PFSK-1 (cell line): ENCODE measurements at regions not wholly inside any gene's neighbourhood (a gene's known extent, or its start where the extent isn't known, plus 50 kb on each side); places are given as distances from the start of the nearest gene placed in this dataset.

Experiments
- POLR2AphosphoS5 ChIP-seq: IDR thresholded peaks from 2 replicates; pipeline ENCODE4 v1.6.1; 2012; ENCODE audit warnings: low read depth, mild to moderate bottlenecking, control low read depth, low read length, moderate library complexity
- SIN3A ChIP-seq: IDR thresholded peaks from 2 replicates; pipeline ENCODE4 v1.6.1; 2012; ENCODE audit warnings: mild to moderate bottlenecking, low read length, moderate library complexity, borderline replicate concordance; ENCODE audit not compliant: insufficient read depth

DNA sequence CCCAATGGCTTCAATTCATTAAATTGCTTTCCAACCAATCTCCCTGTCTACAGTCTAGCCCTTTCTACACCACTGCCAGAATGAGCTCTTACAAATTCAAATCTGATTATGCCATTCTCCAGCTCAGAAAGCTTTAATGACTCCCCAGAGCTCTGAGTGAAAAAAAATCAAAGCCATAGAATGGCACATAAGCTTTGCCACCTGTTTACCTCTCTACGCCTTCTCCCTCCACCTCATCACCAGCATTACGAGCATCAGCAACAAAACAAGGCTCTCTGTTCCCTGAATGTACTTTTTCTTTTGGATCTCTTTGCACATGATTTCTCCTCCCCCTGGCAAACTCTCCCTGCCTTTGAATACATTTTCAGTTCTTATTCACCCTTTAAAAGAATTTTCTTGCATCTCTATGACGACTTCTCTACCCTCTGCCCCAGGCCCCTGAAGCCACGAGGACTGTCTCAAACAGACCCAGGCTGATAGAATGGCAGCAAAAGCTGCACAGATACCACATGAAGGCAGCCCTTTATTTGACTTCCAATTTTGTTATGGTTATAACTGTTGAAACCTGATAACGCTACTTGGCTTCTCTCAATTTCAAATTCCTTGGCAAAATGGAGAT, 516.0 kb downstream of the PCDH7 start:
- no peak for TF ChIP-seq POLR2AphosphoS5
- TF ChIP-seq SIN3A: no peak
